SU-DHL-6 (cell line): ENCODE measurements at regions not wholly inside any gene's neighbourhood (a gene's known extent, or its start where the extent isn't known, plus 50 kb on each side); places are given as distances from the start of the nearest gene placed in this dataset.

ENCODE experiments used
- CTCF ChIP-seq: fragments of 200-600 bp; sonication (generic); IDR thresholded peaks from one replicate; pipeline ENCODE4 v1.5.1; 2017; ENCODE audit warnings: antibody characterized with exemption, mild to moderate bottlenecking, low read length, moderate library complexity; ENCODE audit not compliant: insufficient read depth, poor library complexity, severe bottlenecking
- EZH2phosphoT487 ChIP-seq: fragments of 200-600 bp; sonication (generic), shearing (Covaris generic); conservative IDR thresholded peaks from 2 replicates; pipeline ENCODE4 v1.6.1; 2018; ENCODE audit warnings: mild to moderate bottlenecking, antibody characterized with exemption, low read length, moderate library complexity, mixed read lengths

GRCh38 chr2:133780997-133781513 is 212.8 kb upstream of the NCKAP5 start:
- TF ChIP-seq CTCF: no peak
- no peak for TF ChIP-seq EZH2phosphoT487
